ENCODE measurements at regions not wholly inside any gene's neighbourhood (a gene's known extent, or its start where the extent isn't known, plus 50 kb on each side); places are given as distances from the start of the nearest gene placed in this dataset.

DNA sequence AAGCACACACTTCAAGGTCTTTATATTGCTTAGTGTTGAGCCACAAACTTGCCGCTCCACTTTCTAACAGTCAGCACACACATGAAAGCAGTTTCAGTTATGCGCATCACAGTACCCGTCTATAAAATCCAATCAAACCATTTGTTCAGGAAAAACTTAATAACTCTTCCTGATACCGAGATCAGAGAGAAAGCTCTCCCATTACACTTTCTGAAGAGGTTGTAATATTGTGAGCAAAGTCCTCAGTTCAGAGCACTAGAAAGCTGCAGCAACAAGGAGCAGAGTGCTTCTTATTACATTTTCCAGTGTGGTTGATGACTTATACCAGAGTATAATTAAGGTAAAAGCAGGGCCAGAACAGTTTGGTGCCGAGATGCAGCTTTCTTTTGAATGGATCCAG lies 102.8 kb upstream of the F3 start:
- ChIA-PET POLR2A (no interaction called here), CTCF (no interaction called here)
- H3K36me3 ChIP-seq (ENCODE audit: control insufficient read depth in 2 of 2, insufficient read depth in 1 of 2, low read length in 2 of 2), result no peaks in the 10 kb centered on the region
- no peak overlapping the region for H3K4me3 ChIP-seq (ENCODE audit: low read depth, low read length)
- TF ChIP-seq KLF7 (tag by site-specific recombination; IDR thresholded peaks at IDR 0.05; ENCODE audit: borderline replicate concordance) (no peak), TRIM28 (IDR thresholded peaks at IDR 0.05; ENCODE audit: borderline replicate concordance, low read length) (no peak), ZBTB17 (tag by site-specific recombination; IDR thresholded peaks at IDR 0.05) (no peak), SP3 (tag by site-specific recombination; IDR thresholded peaks at IDR 0.05) (no peak), ZNF48 (tag by site-specific recombination; IDR thresholded peaks at IDR 0.05) (no peak)
- no peak overlapping the region for H3K27ac ChIP-seq (ENCODE audit: extremely low read depth, low read depth, low read length)
- no peaks in the 10 kb centered on the region for H3K9me3 ChIP-seq (ENCODE audit: control insufficient read depth, insufficient read depth, low read depth, low read length)
- H3K4me1 ChIP-seq (ENCODE audit: control insufficient read depth, insufficient read depth, low read length), result no peaks in the 10 kb centered on the region

GRCh38 chr1:94643819-94644218 lies 102.3 kb upstream of the F3 start:
- Histone ChIP-seq H3K9me3 (ENCODE audit: control insufficient read depth, insufficient read depth, low read depth, low read length) (no peaks in the 10 kb centered on the region), H3K27ac (ENCODE audit: extremely low read depth, low read depth, low read length) (no peak overlapping the region), H3K4me1 (ENCODE audit: control insufficient read depth, insufficient read depth, low read length) (no peaks in the 10 kb centered on the region), H3K4me3 (ENCODE audit: low read depth, low read length) (no peak overlapping the region), H3K36me3 (ENCODE audit: control insufficient read depth in 2 of 2, insufficient read depth in 1 of 2, low read length in 2 of 2) (no peaks in the 10 kb centered on the region)
- TF ChIP-seq ZNF830 (tag by site-specific recombination; IDR thresholded peaks at IDR 0.05; ENCODE audit: low read depth), result no peak
- TF ChIP-seq ZNF10 (tag by site-specific recombination; IDR thresholded peaks at IDR 0.05), result no peak
- no peak for TF ChIP-seq HOXD13 (CRISPR knock-in tag; IDR thresholded peaks at IDR 0.05; ENCODE audit: borderline replicate concordance)
- TF ChIP-seq ZNF529 (tag by site-specific recombination; IDR thresholded peaks at IDR 0.05; ENCODE audit: insufficient replicate concordance), result no peak
- no peak for TF ChIP-seq ZNF514 (tag by site-specific recombination; IDR thresholded peaks at IDR 0.05)
- TF ChIP-seq ZNF701 (tag by site-specific recombination; IDR thresholded peaks at IDR 0.05), result no peak
- no peak for TF ChIP-seq ZSCAN30 (tag by site-specific recombination; IDR thresholded peaks at IDR 0.05)
- no peak for TF ChIP-seq ZNF350 (tag by site-specific recombination; IDR thresholded peaks at IDR 0.05)
- TF ChIP-seq IKZF3 (tag by site-specific recombination; IDR thresholded peaks at IDR 0.05), result no peak
- no peak for TF ChIP-seq ZBTB17 (tag by site-specific recombination; IDR thresholded peaks at IDR 0.05)
- no peak for TF ChIP-seq ZIC2 (tag by site-specific recombination; IDR thresholded peaks at IDR 0.05)
- no peak for TF ChIP-seq RBAK (tag by site-specific recombination; IDR thresholded peaks at IDR 0.05)
- TF ChIP-seq ZXDB (tag by site-specific recombination; IDR thresholded peaks at IDR 0.05), result no peak
- ChIA-PET POLR2A (no interaction called here), CTCF (no interaction called here)

- Histone ChIP-seq H3K9me3 (ENCODE audit: control insufficient read depth, insufficient read depth, low read depth, low read length) (no peaks in the 10 kb centered on the region), H3K4me3 (ENCODE audit: low read depth, low read length) (no peak overlapping the region), H3K4me1 (ENCODE audit: control insufficient read depth, insufficient read depth, low read length) (no peaks in the 10 kb centered on the region), H3K36me3 (ENCODE audit: control insufficient read depth in 2 of 2, insufficient read depth in 1 of 2, low read length in 2 of 2) (no peaks in the 10 kb centered on the region), H3K27ac (ENCODE audit: extremely low read depth, low read depth, low read length) (no peak overlapping the region)
- ChIA-PET CTCF (no interaction called here), POLR2A (no interaction called here)
- TF ChIP-seq ZFP41 (tag by site-specific recombination; IDR thresholded peaks at IDR 0.05; ENCODE audit: borderline replicate concordance), result no peak
- TF ChIP-seq ZNF155 (tag by site-specific recombination; IDR thresholded peaks at IDR 0.05), result no peak
- TF ChIP-seq ZNF768 (tag by site-specific recombination; IDR thresholded peaks at IDR 0.05), result no peak
- TF ChIP-seq, protein P1, sequence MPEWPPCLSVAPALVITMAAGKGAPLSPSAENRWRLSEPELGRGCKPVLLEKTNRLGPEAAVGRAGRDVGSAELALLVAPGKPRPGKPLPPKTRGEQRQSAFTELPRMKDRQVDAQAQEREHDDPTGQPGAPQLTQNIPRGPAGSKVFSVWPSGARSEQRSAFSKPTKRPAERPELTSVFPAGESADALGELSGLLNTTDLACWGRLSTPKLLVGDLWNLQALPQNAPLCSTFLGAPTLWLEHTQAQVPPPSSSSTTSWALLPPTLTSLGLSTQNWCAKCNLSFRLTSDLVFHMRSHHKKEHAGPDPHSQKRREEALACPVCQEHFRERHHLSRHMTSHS (tag by site-specific recombination; IDR thresholded peaks at IDR 0.05), result no peak
- no peak for TF ChIP-seq KLF16 (tag by site-specific recombination; IDR thresholded peaks at IDR 0.05)
Observed at GRCh38 chr1:94642617-94643321, 101.2 kb upstream of the F3 start.
